GM18502 (cell line): ENCODE measurements at regions not wholly inside any gene's neighbourhood (a gene's known extent, or its start where the extent isn't known, plus 50 kb on each side); places are given as distances from the start of the nearest gene placed in this dataset.
"Not testable (repeated sequence)": the region's sequence is repeated elsewhere in the genome, so short reads cannot be mapped to it uniquely, and the experiment has no call there.

Experiments
- ATAC-seq: cut with Tn5 transposase; IDR thresholded peaks from one replicate; pipeline ENCODE4 v1.9.1; 2021; ENCODE audit warnings: mild to moderate bottlenecking; ENCODE audit not compliant: unreplicated experiment, poor library complexity

DNA sequence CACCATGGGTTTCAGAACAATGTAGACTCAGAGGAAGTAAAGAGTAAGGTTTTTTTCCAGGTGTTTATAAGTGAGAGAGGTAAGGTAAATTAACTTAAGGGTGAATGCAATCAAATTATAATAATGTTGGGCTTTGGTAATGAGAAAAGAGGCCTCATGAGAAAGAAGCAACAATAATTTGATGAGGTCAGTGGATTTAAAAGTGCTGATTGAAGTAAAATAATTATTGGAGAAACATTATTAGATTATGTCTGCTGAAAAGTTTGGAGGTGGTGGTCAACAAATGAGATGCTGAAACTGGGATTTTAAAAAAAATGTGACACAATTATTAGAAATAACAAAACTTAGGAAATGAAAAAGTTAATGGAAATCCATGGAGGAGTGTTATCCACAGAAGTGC, 187.4 kb upstream of the BRINP3 start:
- ATAC-seq = no peak

DNA sequence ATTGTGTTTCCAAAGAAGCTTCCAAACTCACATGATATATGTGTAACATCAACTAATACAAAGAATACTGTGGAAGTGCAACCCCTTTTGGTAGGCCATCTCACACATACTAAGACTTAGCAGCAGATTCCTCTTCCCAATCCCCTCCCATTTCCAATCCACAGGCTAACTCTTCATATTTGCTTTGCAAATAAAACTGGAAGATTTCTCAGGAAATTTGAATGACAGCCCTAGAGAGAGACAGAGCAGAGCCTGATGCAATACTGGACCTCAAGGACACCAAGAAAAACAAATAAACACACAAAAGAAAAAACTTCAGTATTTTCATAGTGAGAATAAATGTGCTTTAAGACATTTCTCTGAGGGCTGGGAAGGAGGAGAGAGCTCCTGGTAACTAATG, 190.2 kb upstream of the BRINP3 start:
- ATAC-seq = no peak

DNA sequence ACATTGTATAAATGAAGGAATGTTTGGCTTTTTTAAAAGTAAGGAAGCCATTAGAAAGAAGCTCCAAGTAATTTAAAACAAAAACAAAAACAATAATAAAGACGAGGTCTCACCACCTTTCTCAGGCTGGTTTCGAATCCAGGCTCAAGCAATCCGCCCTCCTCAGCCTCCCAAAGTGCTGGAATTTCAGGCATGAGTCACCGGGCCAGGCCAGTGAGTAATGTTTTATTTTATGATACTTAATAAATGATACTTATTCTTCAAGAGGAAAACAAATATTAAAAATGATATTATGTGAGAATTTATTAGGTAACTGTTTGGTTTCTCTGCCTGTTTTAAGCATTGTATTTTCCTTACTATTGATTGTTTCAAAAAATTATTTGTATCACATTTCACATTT, 201.4 kb upstream of the BRINP3 start:
- ATAC-seq = no peak

DNA sequence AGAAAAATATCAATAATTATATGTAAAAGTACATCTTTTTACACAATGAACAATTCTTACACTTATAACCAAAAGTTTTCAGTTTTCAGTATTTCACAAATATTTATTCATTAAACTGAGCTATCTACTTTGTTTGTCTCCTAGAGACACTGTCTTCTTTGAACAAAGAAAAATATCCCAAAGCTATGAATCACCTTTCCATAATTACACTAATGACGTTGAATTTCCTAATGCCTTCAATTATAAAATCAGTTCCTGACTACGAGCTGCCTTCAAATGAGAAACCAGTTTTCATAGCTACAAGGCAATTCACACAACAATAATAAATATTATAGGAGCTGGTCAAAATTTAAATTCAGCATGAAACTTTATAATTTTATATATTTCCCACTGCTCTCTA, 201.8 kb upstream of the BRINP3 start:
- ATAC-seq = no peak

DNA sequence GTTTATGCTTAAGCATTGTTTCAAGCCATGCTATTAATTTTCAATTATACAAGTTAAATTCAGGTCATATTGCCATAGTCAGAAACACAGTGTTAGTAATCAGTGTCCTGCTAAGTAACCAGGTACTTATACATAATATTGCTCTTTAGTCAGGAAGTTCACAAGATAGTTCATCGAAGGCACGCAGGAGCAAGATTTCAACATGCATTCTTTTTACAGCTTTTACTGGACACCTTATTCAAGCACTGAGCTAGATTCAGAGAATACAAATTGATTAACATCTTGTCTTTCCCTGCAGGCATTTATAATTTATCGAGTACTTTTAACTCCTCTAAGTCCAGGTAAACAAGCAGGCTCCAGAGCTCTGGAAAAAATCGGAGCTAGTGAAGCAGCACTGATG, 202.3 kb upstream of the BRINP3 start:
- no peak for ATAC-seq

DNA sequence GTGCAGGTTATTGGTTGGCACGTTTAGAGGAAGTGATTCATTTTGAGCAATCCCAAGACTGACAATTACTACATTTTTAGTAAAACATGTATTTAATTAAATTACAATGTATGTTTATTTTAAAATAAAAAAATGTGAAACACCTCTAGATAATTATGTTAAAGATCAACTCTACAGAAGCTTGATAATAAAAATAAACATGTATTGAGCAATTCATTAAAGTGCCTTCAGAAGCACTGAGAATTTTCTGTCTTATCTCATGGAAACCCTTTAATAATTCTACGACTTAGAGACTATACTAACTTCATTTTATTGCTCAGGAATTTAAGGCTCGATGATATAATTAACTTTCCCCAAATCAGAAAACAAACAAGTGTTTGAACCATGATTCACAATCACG, 208.0 kb upstream of the BRINP3 start:
- ATAC-seq = no peak

DNA sequence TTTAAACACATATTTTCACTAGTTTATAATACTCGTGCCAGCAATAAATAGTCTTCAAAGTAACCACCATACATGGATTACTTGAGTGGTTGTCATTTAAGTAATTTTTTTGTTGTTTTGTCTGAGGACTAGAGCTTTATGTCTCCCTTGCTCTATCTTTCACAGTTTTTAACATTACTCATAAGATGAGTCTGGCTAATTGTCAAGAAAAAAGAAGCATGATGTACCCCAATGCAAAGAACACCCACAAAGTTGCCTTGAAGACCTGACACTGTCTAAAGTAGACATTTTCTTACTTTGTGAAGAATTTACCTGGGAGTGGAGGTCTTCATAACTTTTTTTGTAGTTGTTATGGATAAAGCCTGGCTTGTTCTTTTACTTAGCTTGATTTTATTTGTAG, 210.4 kb upstream of the BRINP3 start:
- ATAC-seq = no peak

DNA sequence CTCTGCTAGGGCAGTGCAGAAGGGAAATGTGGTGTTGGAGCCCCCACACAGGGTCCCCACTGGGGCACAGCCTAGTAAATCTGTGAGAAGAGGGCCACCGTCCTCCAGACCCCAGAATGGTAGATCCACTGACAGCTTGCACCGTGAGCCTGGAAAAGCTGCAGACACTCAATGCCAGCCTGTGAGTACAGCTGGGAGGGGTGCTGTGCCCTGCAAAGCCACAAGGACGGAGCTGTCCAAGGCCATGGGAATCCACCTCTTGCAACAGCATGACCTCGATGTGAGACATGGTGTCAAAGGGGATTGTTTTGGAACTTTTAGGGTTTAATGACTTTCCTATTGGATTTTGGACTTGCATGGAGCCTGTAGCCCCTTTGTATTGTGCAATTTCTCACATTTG, 220.8 kb upstream of the BRINP3 start:
- not testable (repeated sequence) for ATAC-seq

DNA sequence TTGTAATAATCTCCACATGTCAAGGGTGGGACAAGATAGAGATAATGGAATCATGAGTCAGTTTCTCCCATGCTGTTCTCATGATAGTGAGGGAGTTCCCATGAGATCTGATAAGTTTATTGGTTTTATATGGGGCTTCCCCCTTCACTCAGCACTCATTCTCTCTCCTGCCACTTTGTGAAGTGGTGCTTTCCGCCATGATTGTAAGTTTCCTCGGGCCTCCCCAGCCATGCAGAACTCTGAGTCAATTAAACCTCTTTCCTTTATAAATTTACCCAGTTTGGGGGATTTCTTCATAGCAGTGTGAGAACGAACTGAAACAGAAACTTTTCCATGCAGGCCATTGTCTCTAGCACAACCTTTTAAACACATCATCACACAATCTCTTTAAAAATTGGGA, 221.5 kb upstream of the BRINP3 start:
- ATAC-seq = no peak

DNA sequence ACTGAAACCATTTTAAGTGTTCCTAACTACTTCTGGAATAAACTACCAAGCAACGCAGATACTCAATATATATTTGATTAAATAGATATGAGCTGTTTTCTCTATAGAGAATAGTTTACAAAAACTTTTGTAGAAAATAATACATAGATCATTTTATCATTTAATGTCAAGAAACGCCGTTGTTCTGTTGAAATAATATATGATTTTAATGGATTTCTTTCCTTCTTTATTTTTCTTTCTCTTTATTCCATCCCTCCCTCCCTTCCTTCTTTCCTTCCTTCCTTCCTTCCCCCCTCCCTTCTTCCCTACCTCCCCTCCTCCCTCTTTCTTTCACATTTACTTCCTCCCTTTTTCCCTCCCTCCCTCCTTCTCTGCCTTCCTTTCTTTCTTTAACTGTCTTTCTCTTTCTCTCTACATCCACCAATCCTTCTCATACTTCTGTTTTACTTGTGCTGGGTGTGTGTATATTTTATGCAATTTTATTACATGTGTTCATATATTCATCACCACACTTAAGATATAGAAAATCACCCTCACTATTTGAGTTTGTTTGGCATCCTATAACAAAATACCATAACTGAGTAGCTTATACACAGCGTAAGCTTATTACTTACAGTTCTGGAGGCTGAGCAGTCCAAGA, 230.9 kb upstream of the BRINP3 start:
- no peak for ATAC-seq

DNA sequence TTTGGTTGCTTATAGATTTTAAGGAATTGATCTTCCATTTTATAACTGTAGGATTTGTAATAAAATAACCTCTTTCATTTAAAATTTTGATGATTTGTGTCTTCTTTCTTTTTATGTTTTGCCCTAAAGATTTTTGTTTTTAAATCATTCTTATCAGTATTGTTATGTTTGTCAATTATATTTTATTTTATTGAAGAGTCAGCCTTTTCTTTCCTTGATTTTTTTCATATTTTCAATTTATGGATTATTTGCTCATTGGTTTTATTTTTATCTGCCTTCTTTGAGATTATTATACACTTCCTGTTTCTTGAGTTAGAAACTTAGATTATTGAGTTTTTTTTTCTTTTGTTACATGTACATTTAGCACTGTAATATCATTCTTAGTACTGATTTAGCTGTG, 233.4 kb upstream of the BRINP3 start:
- ATAC-seq = no peak

DNA sequence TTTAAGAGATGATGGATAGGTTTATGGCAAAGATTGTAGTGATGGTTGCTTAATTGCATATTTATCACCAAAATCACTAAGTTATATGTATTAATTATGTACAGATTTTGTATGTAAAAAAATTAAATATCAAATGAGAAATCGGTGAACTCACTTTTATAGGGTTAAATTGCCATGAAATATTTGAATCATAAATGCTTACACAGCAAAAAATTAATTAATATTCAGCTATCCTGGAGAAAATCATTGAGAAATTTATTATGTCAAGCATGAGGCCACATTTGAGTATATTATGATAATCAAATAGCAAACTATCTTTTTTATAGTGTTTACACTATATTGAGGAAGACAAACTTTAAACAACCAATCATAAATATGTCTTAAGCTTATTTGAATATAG, 239.4 kb upstream of the BRINP3 start:
- no peak for ATAC-seq

DNA sequence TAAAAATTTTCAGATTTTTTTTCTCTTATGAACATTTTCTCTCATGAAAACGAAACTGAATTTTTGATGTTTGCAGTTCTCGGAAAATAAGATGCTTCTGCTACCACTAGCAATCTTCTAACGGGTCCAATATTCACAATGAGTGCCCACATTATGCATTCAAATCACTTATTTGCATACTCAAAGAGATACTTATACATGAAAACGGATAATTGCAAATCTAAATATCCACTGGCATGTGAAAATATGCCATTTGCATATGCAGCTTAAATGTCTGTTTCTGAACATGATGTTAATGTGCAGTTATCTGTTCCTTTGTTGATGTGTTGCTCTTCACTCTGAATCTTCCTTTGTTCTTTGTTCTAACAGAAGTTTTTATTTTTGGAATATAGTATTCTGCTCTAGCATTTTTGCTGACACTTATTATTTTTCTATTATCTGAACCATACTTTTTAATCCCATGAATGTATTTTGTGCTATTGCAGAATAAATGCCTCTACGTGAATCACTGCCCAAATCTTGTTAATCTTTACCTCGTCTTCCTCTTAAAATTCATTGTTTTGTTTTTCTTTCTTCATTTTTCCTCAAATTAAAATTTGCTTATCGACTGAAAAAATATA, 259.4 kb upstream of the BRINP3 start:
- no peak for ATAC-seq

DNA sequence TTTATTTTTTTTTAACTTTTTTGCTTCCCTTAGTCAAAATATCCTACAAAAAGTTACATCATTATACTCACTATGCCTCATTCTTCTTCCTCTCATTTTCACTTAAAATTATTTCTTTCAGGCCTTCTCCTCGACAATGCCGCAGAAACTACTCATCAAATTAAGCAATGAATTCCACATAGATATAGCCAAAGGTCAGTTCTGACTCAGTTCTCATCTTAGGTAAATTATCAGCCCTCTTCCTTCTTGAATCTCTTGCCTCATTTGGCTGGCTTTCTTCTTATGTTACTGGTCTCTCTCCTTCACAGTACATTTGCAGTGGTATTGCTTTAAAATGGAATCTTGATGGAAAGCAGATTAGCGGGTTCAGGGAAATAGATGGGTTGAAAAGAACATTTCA, 260.7 kb upstream of the BRINP3 start:
- no peak for ATAC-seq

DNA sequence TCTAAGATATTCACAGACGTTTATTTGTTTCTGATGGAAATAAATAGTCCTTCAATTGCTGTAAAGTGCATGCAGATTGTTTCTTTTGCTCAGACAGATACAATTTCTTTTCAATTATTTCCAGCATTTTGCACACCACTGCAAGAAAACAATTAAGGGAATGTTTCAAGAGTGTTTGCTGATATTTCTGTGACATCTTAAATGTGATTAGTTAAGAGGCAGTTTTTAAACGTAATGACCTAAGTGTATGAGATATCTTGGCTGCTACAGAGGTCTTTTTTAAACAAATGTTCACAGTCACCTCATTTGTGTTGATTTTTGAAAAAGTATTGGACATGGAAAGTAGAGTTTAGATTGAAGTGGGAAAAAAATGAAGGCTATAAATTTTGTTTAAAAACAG, 262.3 kb upstream of the BRINP3 start:
- no peak for ATAC-seq

DNA sequence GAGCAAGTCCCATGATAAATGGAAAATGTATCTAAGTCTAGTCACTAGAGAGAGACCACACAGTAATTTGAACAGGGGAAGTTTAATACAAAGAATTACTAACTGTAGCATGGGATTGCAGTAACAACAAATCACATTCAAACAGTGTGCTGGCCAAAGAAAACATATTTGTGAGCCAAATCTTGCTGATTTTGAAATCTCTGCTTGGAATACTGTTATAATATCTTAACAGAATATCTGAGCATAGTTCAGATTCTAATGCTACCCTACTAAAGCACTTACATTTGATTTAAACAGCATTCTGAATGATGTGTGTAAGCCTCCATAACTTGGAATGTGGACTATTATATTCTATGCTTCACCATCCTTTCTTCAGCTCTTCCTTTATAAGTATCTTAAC, 270.0 kb upstream of the BRINP3 start:
- ATAC-seq = no peak

DNA sequence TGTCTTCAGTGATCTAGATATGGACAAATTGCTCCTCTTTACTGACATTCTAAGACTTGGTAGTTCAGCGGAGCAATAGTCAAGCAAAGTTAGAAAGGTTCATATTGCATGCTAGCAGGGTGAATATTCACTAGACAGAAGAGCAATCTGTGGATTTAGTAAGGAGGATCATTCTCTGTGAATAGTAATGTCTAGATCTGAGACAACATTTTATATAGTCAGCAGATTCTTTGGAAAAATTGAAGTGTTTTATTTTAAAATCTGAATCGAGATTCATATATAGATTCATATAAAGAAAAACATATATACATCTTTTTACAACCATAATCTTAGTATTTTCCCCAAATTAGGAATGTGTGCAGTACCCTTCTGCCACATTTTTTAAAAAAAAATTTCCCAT, 274.5 kb upstream of the BRINP3 start:
- no peak for ATAC-seq

DNA sequence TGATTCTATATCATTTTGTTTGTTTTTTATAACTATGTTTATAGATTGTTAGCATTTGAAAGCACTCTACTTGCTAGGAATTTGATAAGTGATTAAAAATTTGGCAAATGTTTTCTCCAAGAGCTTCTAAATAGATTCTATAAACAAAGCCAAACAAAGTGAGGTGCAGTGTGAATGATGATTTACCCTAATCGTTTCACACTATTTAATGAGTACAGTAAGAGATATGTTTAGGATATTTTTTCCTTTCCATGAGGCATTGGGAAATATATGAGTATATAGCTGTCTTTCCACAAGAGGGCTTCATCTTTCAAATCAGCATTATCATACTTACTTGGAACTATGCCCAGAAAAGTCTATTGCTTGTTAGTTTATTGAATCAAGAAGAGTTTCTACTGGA, 277.0 kb upstream of the BRINP3 start:
- ATAC-seq = no peak

DNA sequence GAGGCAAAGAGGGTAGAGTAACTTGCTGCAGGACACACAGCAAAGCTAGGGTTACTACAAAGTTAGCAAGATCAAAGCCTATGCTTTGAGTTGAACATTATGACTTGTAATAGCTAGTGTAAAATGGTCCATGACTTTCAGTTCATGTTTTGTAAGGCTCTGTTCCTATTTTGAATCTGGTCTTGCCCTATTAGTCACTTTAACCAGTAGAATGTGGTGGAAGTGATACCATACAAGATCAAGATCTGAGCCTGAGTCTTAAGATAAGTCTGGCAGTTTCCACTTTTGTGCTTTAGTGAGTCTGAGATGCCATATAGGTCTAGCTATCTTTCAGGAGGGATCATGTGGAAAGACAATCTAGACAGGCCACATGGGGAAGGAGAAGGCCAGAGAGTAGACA, 282.1 kb upstream of the BRINP3 start:
- peak; percentile 99 for ATAC-seq

DNA sequence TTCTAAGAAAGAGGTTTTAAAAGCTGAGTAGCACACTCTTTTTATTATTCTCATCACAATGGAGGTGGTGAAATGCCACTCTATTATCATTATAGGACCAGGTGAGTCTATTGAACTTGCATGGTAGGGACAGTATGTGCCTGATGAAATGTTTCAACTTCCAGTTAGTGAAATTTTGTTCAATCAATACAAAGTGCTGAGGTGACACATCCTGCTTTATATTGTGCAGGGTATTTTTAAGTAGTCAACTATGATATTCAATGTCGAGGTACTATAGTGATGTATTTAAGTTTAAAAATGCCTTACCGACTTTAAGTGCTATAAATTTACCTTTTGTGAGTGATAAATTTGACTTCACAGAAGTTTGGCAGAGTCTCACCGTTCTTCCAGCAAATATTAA, 284.7 kb upstream of the BRINP3 start:
- ATAC-seq = no peak

DNA sequence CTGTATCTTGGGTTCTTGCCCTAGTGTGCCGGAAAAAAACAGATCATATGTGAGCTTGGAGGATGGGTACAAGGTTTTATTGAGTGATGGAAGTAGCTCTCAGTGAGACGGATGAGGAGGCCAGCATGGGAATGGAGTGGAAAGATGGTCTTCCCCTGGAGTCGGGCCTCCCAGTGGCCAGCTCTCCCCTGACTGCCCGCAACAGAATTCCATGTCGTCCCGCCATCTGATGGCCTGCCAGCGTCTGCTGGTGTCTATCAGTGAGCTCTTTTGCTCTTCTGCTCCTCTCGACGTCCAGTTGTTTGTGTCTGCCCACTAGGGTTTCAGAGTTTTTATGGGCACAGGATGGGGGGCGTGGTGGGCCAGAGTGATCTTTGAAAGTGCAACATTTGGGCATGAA, 315.2 kb upstream of the BRINP3 start:
- ATAC-seq = no peak

DNA sequence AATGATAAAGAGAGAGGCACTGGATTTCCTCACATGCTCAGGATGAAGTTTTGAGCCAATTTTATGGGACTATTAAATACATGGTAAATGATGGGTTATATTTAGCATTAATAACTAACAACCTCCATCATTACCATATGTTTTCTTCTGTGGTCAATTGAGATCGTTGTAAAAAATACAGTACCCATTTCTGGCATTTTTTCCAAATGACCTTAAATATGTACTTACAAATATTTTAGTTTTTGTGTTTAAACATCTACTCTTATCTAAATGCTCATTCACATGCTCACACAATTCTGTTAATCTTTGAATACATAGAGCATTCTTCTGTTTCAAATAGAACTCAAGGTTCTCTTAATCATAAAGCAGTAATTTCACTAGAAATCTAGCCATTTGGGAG, 330.0 kb upstream of the BRINP3 start:
- no peak for ATAC-seq

DNA sequence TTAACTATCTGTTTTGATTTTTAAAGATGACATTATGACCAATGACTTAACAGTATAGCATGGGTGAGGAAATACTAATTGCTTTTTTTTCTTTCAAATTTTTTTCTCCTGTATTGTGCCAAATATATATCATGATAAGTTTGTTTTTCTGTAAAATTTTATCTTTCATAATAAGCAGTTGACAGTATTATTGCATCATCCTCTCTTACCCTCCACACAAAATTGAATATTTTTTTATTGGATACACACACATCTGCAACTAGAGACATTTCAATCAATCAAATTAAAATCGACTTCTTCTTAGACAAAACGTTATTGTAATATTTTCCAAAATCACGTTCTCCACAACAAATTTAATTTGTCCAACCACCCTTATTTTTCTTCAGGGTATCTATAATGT, 330.4 kb upstream of the BRINP3 start:
- no peak for ATAC-seq
